Thyroid gland (tissue), 4 donors: ENCODE measurements at regions not wholly inside any gene's neighbourhood (a gene's known extent, or its start where the extent isn't known, plus 50 kb on each side); places are given as distances from the start of the nearest gene placed in this dataset.

Experiments used
- CTCF ChIP-seq, 6 experiments: fragments of 200-600 bp in 3 of 6; fragments of 450-650 bp in 3 of 6; sonication (generic) in 3 of 6; IDR thresholded peaks; one replicate each; pipeline ENCODE4 v1.5.1; 2016 to 2019; ENCODE audit warnings: antibody characterized with exemption in 6 of 6, mild to moderate bottlenecking in 2 of 6, inconsistent platforms in 1 of 6, moderate library complexity in 1 of 6
- POLR2A ChIP-seq, 2 donors: fragments of 450-650 bp; IDR thresholded peaks; one replicate each; pipeline ENCODE4 v1.6.1; 2017; ENCODE audit warnings: antibody characterized with exemption in 2 of 2, mild to moderate bottlenecking in 2 of 2, moderate library complexity in 1 of 2

- no peak for TF ChIP-seq CTCF (IDR thresholded peaks at IDR 0.05)
- TF ChIP-seq POLR2A (IDR thresholded peaks at IDR 0.05), result no peak
These were observed 257.1 kb upstream of the ACTRT1 start for GRCh38 chrX:128309311-128309710.
